ENCODE measurements at regions not wholly inside any gene's neighbourhood (a gene's known extent, or its start where the extent isn't known, plus 50 kb on each side); places are given as distances from the start of the nearest gene placed in this dataset.

DNA sequence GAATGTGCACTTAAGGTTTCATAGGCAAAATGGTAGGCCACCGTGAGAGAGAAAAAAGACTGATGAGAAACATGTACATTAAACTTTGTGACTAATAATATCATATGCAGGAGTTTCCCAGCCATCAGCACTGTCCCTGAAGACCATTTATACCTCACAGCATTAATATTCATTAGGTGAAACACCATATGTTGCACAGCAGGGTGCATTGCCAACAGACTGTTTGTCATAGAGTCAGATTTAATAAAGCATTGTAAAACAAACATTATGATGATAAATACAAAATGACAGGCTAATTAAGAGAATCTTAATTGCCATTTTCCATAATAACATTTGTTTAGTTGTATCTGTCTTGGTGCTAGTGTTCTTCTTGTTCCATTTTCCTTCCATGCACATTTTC is 578.3 kb downstream of the EPHA3 start:
- no peak overlapping the region for H3K27ac ChIP-seq

GRCh38 chr3:89690646-89691045 is 583.2 kb downstream of the EPHA3 start:
- 37 to 49% methylated on average over 2 of the region's 2 CpGs for WGBS, 2 donors (ENCODE audit: low coverage in 1 of 2)

More for the DNA sequence above, 578.3 kb downstream of the EPHA3 start:
- ATAC-seq, result no peak
- Histone ChIP-seq H3K4me1 (no peaks in the 10 kb centered on the region), H3K36me3 (no peaks in the 10 kb centered on the region), H3K27me3 (no peaks in the 10 kb centered on the region), H3K9me3 (no peaks in the 10 kb centered on the region), H3K4me3 (no peak overlapping the region)
- 78 to 93% methylated on average over 1 of the region's 1 CpG for WGBS, 2 donors (ENCODE audit: low coverage in 1 of 2)
- TF ChIP-seq EP300 (IDR thresholded peaks at IDR 0.05) (no peak), POLR2AphosphoS5 (IDR thresholded peaks at IDR 0.05) (no peak), POLR2A (IDR thresholded peaks at IDR 0.05) (no peak), CTCF (IDR thresholded peaks at IDR 0.05) (no peak)

GRCh38 chr3:89692601-89693000 is 585.2 kb downstream of the EPHA3 start:
- H3K36me3 ChIP-seq, result no peaks in the 10 kb centered on the region
- no peaks in the 10 kb centered on the region for H3K4me1 ChIP-seq
- TF ChIP-seq EP300 (IDR thresholded peaks at IDR 0.05), result no peak
- TF ChIP-seq POLR2AphosphoS5 (IDR thresholded peaks at IDR 0.05), result no peak
- TF ChIP-seq CTCF (IDR thresholded peaks at IDR 0.05), result no peak
- TF ChIP-seq POLR2A (IDR thresholded peaks at IDR 0.05), result no peak
- H3K4me3 ChIP-seq, result no peak overlapping the region
- WGBS, 2 donors (ENCODE audit: low coverage in 1 of 2), result 43% methylated on average over 1 of the region's 1 CpG; no CpG with 5 or more reads in 1 of the 2 donors
- no peak overlapping the region for H3K27ac ChIP-seq
- H3K27me3 ChIP-seq, result no peaks in the 10 kb centered on the region
- H3K9me3 ChIP-seq, result no peaks in the 10 kb centered on the region
- no peak for ATAC-seq

More at GRCh38 chr3:89690646-89691045, 583.2 kb downstream of the EPHA3 start:
- no peaks in the 10 kb centered on the region for H3K36me3 ChIP-seq
- H3K9me3 ChIP-seq, result no peaks in the 10 kb centered on the region
- H3K4me1 ChIP-seq, result no peaks in the 10 kb centered on the region
- H3K4me3 ChIP-seq, result no peak overlapping the region
- TF ChIP-seq CTCF (IDR thresholded peaks at IDR 0.05) (no peak), POLR2AphosphoS5 (IDR thresholded peaks at IDR 0.05) (no peak), POLR2A (IDR thresholded peaks at IDR 0.05) (no peak), EP300 (IDR thresholded peaks at IDR 0.05) (no peak)
- no peak overlapping the region for H3K27ac ChIP-seq
- no peak for ATAC-seq
- no peaks in the 10 kb centered on the region for H3K27me3 ChIP-seq

DNA sequence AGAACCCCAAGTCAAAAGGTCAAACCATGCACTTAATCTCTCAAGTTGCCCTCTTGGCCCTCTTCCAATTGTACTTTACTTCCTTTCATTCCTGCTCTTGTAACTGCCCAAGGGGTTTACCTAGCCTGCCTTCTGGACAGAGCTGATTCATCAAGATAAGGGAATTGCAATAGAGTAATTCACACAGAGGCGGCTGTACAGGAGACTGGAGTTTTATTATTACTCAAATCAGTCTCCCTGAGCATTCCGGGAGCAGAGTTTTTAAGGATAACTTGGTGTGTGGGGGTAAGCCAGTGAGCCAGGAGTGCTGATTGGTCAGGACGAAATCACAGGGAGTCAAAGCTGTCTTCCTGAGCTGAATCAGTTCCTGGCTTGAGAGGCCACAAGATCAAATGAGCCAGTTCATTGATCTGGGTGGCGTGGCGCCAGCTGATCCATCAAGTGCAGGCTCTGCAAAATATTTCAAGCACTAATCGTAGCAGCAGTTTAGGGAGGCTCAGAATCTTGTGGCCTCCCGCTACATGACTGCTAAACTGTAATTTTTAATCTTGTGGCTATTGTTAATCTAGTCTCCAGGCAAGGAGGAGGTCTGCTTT is 590.0 kb downstream of the EPHA3 start:
- 57 to 83% methylated on average over 2 of the region's 7 CpGs for WGBS, 2 donors (ENCODE audit: low coverage in 1 of 2)
- Histone ChIP-seq H3K27me3 (no peaks in the 10 kb centered on the region), H3K4me1 (no peaks in the 10 kb centered on the region), H3K9me3 (no peaks in the 10 kb centered on the region), H3K27ac (no peak overlapping the region), H3K4me3 (no peak overlapping the region), H3K36me3 (no peaks in the 10 kb centered on the region)
- no peak for ATAC-seq
- TF ChIP-seq POLR2AphosphoS5 (IDR thresholded peaks at IDR 0.05) (no peak), EP300 (IDR thresholded peaks at IDR 0.05) (no peak), POLR2A (IDR thresholded peaks at IDR 0.05) (no peak), CTCF (IDR thresholded peaks at IDR 0.05) (no peak)

- no peak for TF ChIP-seq CTCF (IDR thresholded peaks at IDR 0.05)
- TF ChIP-seq POLR2AphosphoS5 (IDR thresholded peaks at IDR 0.05), result no peak
- no peak for TF ChIP-seq POLR2A (IDR thresholded peaks at IDR 0.05)
- no peak for TF ChIP-seq EP300 (IDR thresholded peaks at IDR 0.05)
- Histone ChIP-seq H3K27ac (no peak overlapping the region), H3K36me3 (no peaks in the 10 kb centered on the region), H3K4me1 (no peaks in the 10 kb centered on the region), H3K4me3 (no peak overlapping the region), H3K27me3 (no peaks in the 10 kb centered on the region), H3K9me3 (no peaks in the 10 kb centered on the region)
- WGBS, 2 donors (ENCODE audit: low coverage in 1 of 2), result 85% methylated on average over 3 of the region's 3 CpGs; no CpG with 5 or more reads in 1 of the 2 donors
- no peak for ATAC-seq
Observed at GRCh38 chr3:89698208-89698830, 590.9 kb downstream of the EPHA3 start.

All from gastroesophageal sphincter (tissue), 4 donors.